Tibial nerve (tissue), 4 donors: ENCODE measurements at regions not wholly inside any gene's neighbourhood (a gene's known extent, or its start where the extent isn't known, plus 50 kb on each side); places are given as distances from the start of the nearest gene placed in this dataset.

Experiments used
- CTCF ChIP-seq, 5 experiments: fragments of 200-600 bp in 3 of 5; fragments of 450-650 bp in 2 of 5; sonication (generic) in 3 of 5; IDR thresholded peaks; one replicate each; pipeline ENCODE4 v1.5.1; 2016 to 2019; ENCODE audit warnings: antibody characterized with exemption in 5 of 5, mild to moderate bottlenecking in 3 of 5, moderate library complexity in 2 of 5
- EP300 ChIP-seq, 2 donors: sonication (generic); formaldehyde crosslinking; IDR thresholded peaks; one replicate each; pipeline ENCODE4 v1.6.1; 2017; ENCODE audit warnings: antibody characterized with exemption in 2 of 2, mild to moderate bottlenecking in 1 of 2
- POLR2A ChIP-seq, 2 donors: fragments of 450-650 bp; IDR thresholded peaks; one replicate each; pipeline ENCODE4 v1.6.1; 2017; ENCODE audit warnings: antibody characterized with exemption in 2 of 2, mild to moderate bottlenecking in 2 of 2, moderate library complexity in 2 of 2

- TF ChIP-seq CTCF (IDR thresholded peaks at IDR 0.05), result no peak
- no peak for TF ChIP-seq POLR2A (IDR thresholded peaks at IDR 0.05)
- no peak for TF ChIP-seq EP300 (IDR thresholded peaks at IDR 0.05)
Observed at GRCh38 chr6:68127074-68127473, 508.0 kb upstream of the ADGRB3 start.
